ENCODE measurements at regions not wholly inside any gene's neighbourhood (a gene's known extent, or its start where the extent isn't known, plus 50 kb on each side); places are given as distances from the start of the nearest gene placed in this dataset.

DNA sequence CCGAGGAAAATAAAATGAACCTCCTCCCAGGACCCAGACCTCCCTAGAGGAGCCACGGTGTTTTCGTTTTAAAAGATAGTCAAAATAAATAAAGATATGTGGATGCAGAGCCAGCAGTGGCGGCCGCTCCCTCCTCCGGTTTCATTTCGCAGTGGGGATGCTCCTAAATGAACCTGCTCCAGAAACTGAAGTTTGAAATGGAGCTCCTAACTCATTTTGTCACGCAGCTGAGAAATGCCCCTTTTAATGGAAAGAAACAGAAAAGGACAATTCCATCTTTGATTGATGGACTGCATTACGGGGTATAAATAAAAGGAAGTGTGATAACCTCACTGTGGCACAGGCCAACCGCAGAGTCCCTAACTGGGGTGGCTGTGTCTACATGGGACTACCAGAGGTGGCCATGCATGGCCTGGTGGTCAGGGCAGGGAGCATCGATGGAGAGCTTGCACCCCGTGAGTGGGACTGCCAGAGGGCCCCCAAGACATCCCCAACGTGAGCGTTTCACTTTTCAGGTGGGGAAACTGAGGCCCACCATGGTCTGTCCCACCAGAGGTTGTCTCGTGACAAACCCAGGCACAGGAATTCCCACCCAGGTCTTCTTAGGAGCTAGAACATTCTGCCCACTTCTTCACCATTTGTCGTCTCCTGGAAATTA lies 426.6 kb downstream of the BRD1 start:
- peak; percentile 54 for DNase-seq
- Histone ChIP-seq H3K4me3 (no peak overlapping the region), H3K36me3 (no peaks in the 10 kb centered on the region), H3K27ac (no peak overlapping the region), H3K4me1 (no peaks in the 10 kb centered on the region), H3K27me3 (replicated peaks in 1 of 7) (peaks cover 0 to 57% (median 0%) of the 10 kb centered on the region in 7 donors), H3K9me3 (no peaks in the 10 kb centered on the region)
- WGBS, 5 donors = 79 to 83% (median 82%) methylated on average over 14 to 16 of the region's 16 CpGs
- no peak for TF ChIP-seq POLR2A (IDR thresholded peaks at IDR 0.05)
- TF ChIP-seq POLR2AphosphoS5 (IDR thresholded peaks at IDR 0.05) = no peak
- TF ChIP-seq, protein P1, sequence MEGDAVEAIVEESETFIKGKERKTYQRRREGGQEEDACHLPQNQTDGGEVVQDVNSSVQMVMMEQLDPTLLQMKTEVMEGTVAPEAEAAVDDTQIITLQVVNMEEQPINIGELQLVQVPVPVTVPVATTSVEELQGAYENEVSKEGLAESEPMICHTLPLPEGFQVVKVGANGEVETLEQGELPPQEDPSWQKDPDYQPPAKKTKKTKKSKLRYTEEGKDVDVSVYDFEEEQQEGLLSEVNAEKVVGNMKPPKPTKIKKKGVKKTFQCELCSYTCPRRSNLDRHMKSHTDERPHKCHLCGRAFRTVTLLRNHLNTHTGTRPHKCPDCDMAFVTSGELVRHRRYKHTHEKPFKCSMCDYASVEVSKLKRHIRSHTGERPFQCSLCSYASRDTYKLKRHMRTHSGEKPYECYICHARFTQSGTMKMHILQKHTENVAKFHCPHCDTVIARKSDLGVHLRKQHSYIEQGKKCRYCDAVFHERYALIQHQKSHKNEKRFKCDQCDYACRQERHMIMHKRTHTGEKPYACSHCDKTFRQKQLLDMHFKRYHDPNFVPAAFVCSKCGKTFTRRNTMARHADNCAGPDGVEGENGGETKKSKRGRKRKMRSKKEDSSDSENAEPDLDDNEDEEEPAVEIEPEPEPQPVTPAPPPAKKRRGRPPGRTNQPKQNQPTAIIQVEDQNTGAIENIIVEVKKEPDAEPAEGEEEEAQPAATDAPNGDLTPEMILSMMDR (IDR thresholded peaks at IDR 0.05 in 8 of 11, conservative IDR thresholded peaks at IDR 0.05 in 3 of 11) = no peak
- intact Hi-C loops (cut with DNase I; ENCODE audit: low total_unique reads) = no loop called here

GRCh38 chr22:49400136-49400940 lies 427.3 kb downstream of the BRD1 start:
- TF ChIP-seq, protein P1 (IDR thresholded peaks at IDR 0.05 in 8 of 11, conservative IDR thresholded peaks at IDR 0.05 in 3 of 11) = no peak
- TF ChIP-seq POLR2A (IDR thresholded peaks at IDR 0.05) (no peak), POLR2AphosphoS5 (IDR thresholded peaks at IDR 0.05) (no peak)
- intact Hi-C loops (cut with DNase I; ENCODE audit: low total_unique reads) = no loop called here
- DNase-seq = peak; percentile 70

DNA sequence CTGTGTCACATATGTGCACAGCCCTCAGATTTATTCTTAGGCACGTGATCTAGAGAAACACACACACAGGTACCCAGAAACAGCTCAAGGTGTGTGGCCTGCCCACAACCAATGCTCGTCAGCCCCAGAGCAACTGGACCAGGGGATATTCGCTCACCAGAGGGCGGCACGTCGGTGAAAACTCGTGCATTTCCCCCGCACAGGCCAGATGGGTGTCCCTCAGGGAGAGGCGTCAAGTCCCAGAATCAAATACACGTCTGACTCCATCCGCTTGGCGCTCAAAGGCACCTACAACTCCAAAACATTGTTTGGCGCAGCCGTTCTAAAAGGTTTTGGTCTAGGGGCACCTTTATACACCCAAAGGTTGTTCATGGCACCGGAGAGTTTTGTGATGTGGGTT lies 429.0 kb downstream of the BRD1 start:
- peaks cover 0 to 37% (median 0%) of the 10 kb centered on the region in 7 donors for H3K27me3 ChIP-seq (replicated peaks in 1 of 7)
- DNase-seq = peak; percentile 56

More at GRCh38 chr22:49400136-49400940, 427.3 kb downstream of the BRD1 start:
- Histone ChIP-seq H3K36me3 (no peaks in the 10 kb centered on the region), H3K27me3 (replicated peaks in 1 of 7) (peaks cover 0 to 50% (median 0%) of the 10 kb centered on the region in 7 donors), H3K9me3 (peaks cover 0 to 3% (median under 1%) of the 10 kb centered on the region in 8 donors), H3K27ac (no peak overlapping the region), H3K4me3 (no peak overlapping the region), H3K4me1 (no peaks in the 10 kb centered on the region)
- 87 to 89% (median 88%) methylated on average over 20 to 24 of the region's 24 CpGs for WGBS, 5 donors

More for the DNA sequence above, 429.0 kb downstream of the BRD1 start:
- H3K4me1 ChIP-seq = no peaks in the 10 kb centered on the region
- intact Hi-C loops (cut with DNase I; ENCODE audit: low total_unique reads) = no loop called here
- peaks cover 0 to 18% (median 10%) of the 10 kb centered on the region in 8 donors for H3K9me3 ChIP-seq
- no peak overlapping the region for H3K4me3 ChIP-seq
- H3K27ac ChIP-seq = no peak overlapping the region
- no peaks in the 10 kb centered on the region for H3K36me3 ChIP-seq
- TF ChIP-seq, protein P1 (IDR thresholded peaks at IDR 0.05 in 8 of 11, conservative IDR thresholded peaks at IDR 0.05 in 3 of 11) = no peak
- TF ChIP-seq POLR2AphosphoS5 (IDR thresholded peaks at IDR 0.05) = no peak
- TF ChIP-seq POLR2A (IDR thresholded peaks at IDR 0.05) = no peak
- 79 to 85% (median 81%) methylated on average over 9 to 15 of the region's 15 CpGs for WGBS, 5 donors

Measured in spleen (tissue), 11 donors.